ENCODE measurements at regions not wholly inside any gene's neighbourhood (a gene's known extent, or its start where the extent isn't known, plus 50 kb on each side); places are given as distances from the start of the nearest gene placed in this dataset.

- Histone ChIP-seq H3K27ac (replicated peaks) (no peak overlapping the region), H3K27me3 (ENCODE audit: low read depth) (no peaks in the 10 kb centered on the region), H3K4me3 (no peak overlapping the region), H3K9me3 (replicated peaks) (no peaks in the 10 kb centered on the region), H3K4me1 (no peaks in the 10 kb centered on the region), H3K36me3 (no peaks in the 10 kb centered on the region)
- no peak for DNase-seq
- intact Hi-C loops (cut with micrococcal nuclease), result no loop called here
- TF ChIP-seq CTCF (IDR thresholded peaks at IDR 0.05; ENCODE audit: borderline replicate concordance), result no peak
Observed at GRCh38 chr6:23390221-23390620, 735.8 kb upstream of the NRSN1 start.

GRCh38 chr6:23394681-23395080 lies 731.3 kb upstream of the NRSN1 start:
- Histone ChIP-seq H3K27ac (replicated peaks) (no peak overlapping the region), H3K27me3 (ENCODE audit: low read depth) (no peaks in the 10 kb centered on the region), H3K9me3 (replicated peaks) (no peaks in the 10 kb centered on the region), H3K4me3 (no peak overlapping the region), H3K4me1 (no peaks in the 10 kb centered on the region), H3K36me3 (no peaks in the 10 kb centered on the region)
- TF ChIP-seq CTCF (IDR thresholded peaks at IDR 0.05; ENCODE audit: borderline replicate concordance), result no peak
- intact Hi-C loops (cut with micrococcal nuclease), result no loop called here
- no peak for DNase-seq

- Histone ChIP-seq H3K27me3 (ENCODE audit: low read depth) (no peaks in the 10 kb centered on the region), H3K27ac (replicated peaks) (no peak overlapping the region), H3K4me3 (no peak overlapping the region), H3K4me1 (no peaks in the 10 kb centered on the region), H3K36me3 (no peaks in the 10 kb centered on the region), H3K9me3 (replicated peaks) (no peaks in the 10 kb centered on the region)
- DNase-seq, result no peak
- intact Hi-C loops (cut with micrococcal nuclease), result no loop called here
- no peak for TF ChIP-seq CTCF (IDR thresholded peaks at IDR 0.05; ENCODE audit: borderline replicate concordance)
Observed at GRCh38 chr6:23395381-23395780, 730.6 kb upstream of the NRSN1 start.

- no peak overlapping the region for H3K27ac ChIP-seq (replicated peaks)
- no peak for TF ChIP-seq CTCF (IDR thresholded peaks at IDR 0.05; ENCODE audit: borderline replicate concordance)
- no peaks in the 10 kb centered on the region for H3K9me3 ChIP-seq (replicated peaks)
- DNase-seq, result no peak
- H3K4me1 ChIP-seq, result no peaks in the 10 kb centered on the region
- H3K27me3 ChIP-seq (ENCODE audit: low read depth), result no peaks in the 10 kb centered on the region
- H3K4me3 ChIP-seq, result no peak overlapping the region
- H3K36me3 ChIP-seq, result no peaks in the 10 kb centered on the region
- intact Hi-C loops (cut with micrococcal nuclease), result no loop called here
Observed at GRCh38 chr6:23396949-23397348, 729.1 kb upstream of the NRSN1 start.

- Histone ChIP-seq H3K27ac (replicated peaks) (no peak overlapping the region), H3K36me3 (no peaks in the 10 kb centered on the region), H3K4me1 (no peaks in the 10 kb centered on the region), H3K4me3 (no peak overlapping the region), H3K9me3 (replicated peaks) (no peaks in the 10 kb centered on the region), H3K27me3 (ENCODE audit: low read depth) (no peaks in the 10 kb centered on the region)
- DNase-seq, result no peak
- intact Hi-C loops (cut with micrococcal nuclease), result no loop called here
- TF ChIP-seq CTCF (IDR thresholded peaks at IDR 0.05; ENCODE audit: borderline replicate concordance), result no peak
Observed at GRCh38 chr6:23403460-23403859, 722.6 kb upstream of the NRSN1 start.

GRCh38 chr6:23409531-23409930 lies 716.5 kb upstream of the NRSN1 start:
- Histone ChIP-seq H3K27me3 (ENCODE audit: low read depth) (no peaks in the 10 kb centered on the region), H3K4me3 (no peak overlapping the region), H3K9me3 (replicated peaks) (no peaks in the 10 kb centered on the region), H3K36me3 (no peaks in the 10 kb centered on the region), H3K4me1 (peaks cover 10% of the 10 kb centered on the region), H3K27ac (replicated peaks) (no peak overlapping the region)
- TF ChIP-seq CTCF (IDR thresholded peaks at IDR 0.05; ENCODE audit: borderline replicate concordance), result no peak
- no peak for DNase-seq
- intact Hi-C loops (cut with micrococcal nuclease), result no loop called here

Data from left ventricle myocardium inferior (tissue), 1 donor.